HG02678 (cell line): ENCODE measurements at regions not wholly inside any gene's neighbourhood (a gene's known extent, or its start where the extent isn't known, plus 50 kb on each side); places are given as distances from the start of the nearest gene placed in this dataset.
"Not testable (repeated sequence)": the region's sequence is repeated elsewhere in the genome, so short reads cannot be mapped to it uniquely, and the experiment has no call there.

ENCODE experiments used
- ATAC-seq: cut with Tn5 transposase; IDR thresholded peaks from one replicate; pipeline ENCODE4 v1.9.1; 2021; ENCODE audit warnings: mild to moderate bottlenecking, moderate library complexity; ENCODE audit not compliant: unreplicated experiment

DNA sequence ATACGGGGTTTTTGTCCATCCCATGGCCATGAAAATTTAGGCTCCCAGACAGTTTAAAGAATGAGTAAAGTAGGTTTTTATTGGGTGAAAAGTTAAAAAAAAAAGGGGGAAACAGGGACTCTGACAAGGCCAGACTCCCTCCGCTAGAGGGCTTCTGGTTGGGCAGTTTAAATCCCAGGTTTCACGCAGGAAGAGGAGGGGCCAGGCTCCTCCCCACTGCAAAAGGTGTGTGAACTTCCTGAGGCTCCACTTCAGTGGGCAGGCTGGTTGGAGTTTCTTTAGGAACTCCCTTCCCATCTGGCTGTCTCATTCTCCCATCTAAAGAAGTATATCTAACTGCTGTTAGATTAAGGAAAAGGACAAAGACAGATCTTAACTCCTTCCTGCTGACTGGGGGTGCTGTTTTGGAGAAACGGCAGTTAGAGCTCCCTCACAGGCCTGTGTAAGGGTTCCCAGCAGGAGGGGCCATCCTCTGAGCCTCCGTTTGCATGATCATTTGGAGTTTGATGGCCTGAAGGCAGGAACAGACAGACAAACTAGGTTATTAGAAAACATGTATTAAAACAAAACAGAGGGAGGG, 1160.7 kb downstream of the CNTNAP5 start:
- no peak for ATAC-seq

DNA sequence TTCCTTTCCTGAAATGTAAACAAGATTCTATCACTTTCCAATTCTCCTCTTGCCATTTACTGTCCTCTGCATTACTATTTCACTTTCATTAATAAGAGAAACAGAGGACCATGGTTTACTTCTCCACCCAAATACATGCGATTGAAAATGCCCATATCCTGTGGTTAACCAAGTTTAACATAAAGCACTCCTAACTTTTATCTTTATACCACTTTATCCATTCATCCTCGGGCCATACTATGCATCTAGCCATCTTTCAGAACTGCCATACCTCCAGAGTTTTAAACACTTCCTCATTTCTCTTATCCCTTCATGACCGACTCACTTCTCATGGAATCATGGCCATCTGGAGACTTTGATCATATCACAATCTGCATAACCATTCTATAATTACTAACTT, 1182.3 kb downstream of the CNTNAP5 start:
- ATAC-seq, result no peak

DNA sequence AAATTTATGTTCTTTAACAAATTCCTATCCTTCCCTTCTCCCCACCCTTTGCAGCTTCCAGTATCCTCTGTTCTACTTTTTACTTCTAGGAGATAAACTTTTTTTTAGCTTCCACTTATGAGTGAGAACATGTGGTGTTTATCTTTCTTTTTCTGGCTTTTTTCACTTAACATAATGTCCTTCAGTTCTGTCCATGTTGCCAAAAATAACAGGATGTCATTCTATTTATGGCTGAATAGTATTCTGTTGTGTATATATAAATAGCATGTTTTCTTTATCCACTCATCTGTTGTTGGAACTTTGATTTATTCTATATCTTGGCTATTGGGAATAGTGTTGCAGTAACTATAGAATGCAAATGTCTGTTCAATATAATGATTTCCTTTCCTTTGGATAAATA, 1191.2 kb downstream of the CNTNAP5 start:
- no peak for ATAC-seq

DNA sequence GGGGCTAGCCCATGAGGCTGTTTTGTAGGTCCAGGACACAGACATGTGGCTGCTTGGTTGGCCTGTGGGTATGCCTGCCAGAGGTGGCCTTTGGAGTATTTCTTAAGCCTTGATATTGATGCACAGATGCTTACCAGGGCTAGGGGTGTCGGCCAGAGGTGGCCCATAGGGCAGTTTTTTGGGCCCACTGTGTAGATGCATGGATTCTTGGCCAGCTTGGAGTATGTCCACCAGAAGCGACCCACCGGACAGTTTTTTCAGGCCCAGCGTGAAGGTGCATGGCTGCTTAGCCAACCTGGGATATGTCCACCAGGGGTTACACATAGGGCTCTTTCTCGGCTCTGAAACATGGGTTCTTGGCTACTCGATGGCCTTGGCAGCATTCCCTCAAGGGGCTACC, 1199.1 kb downstream of the CNTNAP5 start:
- no peak for ATAC-seq

DNA sequence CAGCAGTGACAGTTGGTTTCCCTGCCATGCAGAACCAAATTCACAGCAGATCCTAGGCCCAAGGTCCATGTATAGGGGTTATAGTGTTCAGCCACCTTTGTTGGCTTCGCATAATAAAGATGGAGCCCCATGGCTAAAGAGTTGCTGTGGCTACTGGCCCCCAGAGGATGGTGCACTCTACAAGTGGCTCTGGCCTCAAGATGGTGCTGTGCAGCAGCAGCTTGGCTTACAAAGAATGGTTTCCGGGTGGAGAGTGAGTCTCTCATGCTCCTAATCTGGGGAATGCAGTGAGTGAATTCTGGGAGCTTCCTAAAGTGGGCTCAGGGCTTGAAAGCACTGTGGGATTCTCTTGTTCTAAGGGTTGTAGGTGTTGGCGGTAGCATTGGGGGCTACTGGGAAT, 1199.7 kb downstream of the CNTNAP5 start:
- ATAC-seq, result no peak

DNA sequence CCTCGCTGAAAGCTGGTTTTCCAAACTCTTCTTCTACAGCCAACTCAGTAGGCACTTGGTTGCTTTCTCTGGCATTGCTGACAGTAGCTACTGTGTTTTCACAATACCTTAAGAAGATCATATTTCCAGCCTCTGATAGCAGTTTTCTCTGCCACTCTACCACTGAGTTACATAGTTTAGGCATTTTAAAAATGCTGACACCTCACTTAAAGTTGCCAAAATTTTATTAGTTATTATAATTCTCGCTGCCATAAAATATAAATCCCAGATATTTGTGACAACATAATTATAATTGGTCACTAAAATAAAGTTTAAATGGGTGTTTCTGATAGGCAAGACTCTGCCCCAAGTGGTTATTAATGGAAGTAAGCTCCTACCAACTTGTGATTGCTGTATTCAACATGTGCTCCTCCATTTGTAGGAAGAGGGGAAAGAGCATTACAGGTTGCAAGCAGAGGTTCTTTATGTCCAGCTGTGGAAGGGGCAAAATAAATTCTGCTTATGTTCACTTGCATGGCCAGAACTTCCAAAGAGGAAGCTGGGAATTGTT, 1202.8 kb downstream of the CNTNAP5 start:
- no peak for ATAC-seq

DNA sequence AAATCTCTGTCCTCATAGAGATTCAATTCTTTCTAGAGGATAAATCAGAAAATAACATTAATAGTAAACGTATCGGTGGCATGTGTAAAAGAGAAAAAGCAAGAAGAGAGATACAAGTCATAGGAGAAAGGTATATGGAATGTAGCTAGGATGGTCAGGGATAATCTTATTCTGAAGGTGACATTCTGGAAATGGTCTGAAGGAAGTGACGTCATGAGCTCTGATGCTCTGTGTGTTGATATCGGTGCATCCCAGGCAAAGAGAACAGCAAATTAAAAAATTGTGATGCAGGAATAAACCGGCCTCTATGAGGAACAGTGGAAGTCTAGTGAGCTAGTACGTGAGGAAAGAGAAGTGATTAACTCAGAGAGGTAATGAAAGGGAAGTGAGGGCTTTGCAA, 1215.8 kb downstream of the CNTNAP5 start:
- no peak for ATAC-seq

DNA sequence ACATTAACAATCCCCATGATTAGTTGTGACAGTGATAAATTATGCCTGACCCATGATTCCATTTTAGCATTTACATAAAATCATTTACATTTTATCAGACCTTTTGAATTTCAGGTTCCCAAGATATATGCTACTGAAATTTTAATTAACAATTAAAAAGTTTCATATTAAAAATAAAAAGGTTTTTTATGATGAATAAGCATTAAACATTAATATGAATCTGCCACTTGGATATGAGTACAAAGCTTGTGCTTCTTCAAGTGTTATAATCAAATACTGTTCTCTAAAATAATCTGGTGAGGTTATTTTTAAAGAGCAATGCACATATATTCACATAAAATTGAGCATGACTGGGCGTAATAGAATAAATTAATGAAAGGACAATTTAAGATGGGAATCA, 1218.0 kb downstream of the CNTNAP5 start:
- no peak for ATAC-seq

DNA sequence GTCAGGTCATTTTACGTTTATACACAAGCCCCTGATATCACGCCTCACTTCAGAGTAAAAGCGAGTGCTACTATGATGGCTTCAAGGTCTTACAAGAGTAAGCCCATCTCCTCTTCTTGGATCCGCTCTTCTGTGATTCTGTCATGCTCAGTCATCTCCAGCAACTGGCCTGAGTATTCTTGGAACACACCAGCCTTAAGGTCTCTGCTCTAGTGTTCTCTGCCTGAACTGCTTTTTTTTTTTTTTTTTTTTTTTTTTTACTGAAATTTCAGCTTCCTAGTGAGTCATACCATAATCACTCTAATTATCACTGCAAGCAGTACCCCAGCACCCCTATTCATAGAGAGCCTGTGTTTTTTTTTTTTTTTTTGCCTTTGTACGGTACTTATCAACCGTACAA, 1228.9 kb downstream of the CNTNAP5 start:
- no peak for ATAC-seq

DNA sequence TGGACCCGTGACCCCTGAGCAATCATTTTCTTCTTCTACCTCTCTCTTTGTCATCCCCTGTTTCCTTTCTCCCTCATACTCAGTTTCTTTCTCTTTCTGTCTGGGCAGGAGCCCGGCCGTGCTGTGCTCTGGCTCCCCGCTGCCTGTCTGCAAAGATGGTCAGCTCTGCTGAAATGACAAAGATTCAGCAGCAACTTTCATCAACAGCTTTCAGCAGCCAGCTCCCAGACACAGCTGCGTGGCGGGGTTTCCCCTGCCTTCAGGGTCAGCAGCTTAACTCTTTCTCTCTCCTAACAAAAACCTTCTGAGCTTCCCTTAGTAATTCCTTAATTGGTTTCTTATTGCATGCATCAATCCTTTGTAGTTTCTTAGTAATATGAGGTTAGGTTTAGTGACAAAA, 1234.4 kb downstream of the CNTNAP5 start:
- no peak for ATAC-seq

DNA sequence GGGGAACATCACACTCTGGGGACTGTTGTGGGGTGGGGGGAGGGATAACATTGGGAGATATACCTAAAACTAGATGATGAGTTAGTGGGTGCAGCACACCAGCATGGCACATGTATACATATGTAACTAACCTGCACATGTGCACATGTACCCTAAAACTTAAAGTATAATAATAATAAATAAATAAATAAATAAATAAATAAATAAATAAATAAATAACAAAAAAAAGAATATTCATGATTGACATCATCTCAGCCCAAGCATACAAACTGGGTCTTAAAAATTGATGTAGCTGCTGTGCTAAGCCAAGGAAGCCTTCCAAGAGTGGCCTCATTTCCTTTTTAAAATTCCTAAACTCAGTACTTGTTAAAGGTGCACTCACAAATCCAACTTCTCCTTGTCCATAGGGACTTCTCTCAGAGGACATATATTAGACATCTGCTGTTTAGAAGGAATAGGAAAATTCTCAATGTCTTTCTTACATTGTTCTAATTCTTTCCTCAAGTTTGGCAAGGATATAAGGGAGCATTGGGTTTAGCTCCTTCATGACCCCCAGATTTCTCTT, 1235.4 kb downstream of the CNTNAP5 start:
- ATAC-seq, result not testable (repeated sequence)

DNA sequence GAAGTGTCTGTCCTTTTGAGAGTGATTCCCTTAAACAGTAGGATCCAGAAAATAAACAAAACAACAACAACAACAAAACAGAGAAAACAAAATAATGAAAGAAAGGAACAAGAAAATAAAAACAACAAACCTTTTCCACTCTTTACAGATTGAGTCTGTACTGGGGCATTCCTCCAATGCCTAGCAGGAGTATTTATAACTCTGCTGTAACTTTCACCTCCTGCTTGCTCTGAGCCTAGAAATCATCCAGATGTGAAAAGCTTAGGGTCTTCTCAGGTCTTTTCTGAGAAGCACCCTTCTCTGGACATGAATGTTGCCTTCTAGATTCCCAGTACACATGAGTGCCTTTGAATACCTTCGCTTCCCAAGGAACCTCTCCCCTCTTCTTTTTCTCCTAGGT, 1239.4 kb downstream of the CNTNAP5 start:
- no peak for ATAC-seq

DNA sequence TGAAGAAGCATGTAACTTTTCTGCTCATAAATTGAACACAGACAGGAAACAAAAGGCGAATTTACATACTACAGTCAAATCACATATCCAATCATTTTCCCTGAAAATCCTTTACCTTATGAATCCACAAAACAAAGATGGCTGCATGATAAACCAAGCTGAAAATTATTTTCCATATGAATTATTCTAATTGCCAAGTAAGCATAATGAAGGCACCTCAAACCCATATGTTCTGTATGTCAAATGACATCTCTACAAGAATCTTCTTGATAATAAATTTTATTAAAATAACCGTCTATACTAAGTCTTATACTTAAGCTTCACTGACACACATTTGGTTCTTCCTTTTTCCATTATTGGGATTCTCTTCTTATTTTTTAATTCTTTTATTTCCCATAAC, 1242.6 kb downstream of the CNTNAP5 start:
- ATAC-seq, result no peak

DNA sequence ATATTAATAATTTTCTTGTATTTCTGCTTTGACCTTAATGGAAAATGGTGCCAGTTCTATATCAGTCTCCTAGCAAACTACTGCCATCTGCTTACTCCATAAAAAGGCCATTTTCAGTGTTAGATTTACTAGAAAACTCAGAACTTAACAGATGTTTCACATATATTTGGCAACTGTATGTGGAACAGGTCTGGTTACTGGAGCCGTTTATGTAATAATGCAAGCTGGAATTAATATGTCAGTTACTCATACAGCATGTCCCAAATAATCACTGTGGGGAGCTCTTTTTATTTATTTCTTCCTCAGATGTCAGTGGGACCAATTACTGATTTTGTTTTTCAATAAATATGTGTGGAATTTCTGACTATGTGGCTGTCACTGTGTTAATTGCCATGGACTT, 1247.6 kb downstream of the CNTNAP5 start:
- ATAC-seq, result no peak

DNA sequence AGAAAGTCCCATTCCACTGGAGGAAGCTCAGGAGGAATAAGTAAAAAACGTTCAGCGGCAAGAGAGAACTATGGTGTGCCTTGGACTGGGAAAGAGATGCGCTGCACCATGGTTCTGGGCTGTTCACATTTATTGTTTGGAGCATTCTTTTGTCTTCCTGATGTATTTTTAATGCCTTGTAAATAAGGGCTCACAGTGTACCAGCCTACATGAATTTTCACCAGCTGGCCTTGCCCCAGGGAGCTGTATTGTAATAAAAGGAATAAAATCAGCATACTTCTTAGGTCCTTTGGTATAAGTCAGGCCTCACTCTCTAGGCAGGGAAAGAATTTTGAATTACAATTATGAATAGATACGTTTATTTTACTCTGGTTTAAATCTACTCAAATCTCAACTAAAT, 1249.6 kb downstream of the CNTNAP5 start:
- no peak for ATAC-seq

DNA sequence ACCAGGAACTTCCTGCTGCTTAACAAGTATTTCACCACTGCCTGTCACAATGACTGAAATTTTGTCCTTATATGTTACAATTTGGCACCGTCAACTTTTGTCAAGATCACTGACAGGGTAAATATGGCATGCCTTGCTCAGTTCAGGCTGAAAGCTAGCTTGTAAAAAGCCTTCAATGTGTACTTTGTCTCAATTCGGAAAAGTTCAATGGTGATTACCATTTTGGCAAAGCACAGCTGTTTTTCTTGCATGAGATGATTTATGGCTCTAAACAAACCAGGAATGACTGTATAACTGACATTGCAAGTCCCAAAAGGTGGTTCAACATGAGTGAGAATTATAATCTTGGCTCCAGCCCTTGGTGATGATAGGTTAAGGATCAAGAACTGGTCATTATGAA, 1255.2 kb downstream of the CNTNAP5 start:
- ATAC-seq, result no peak

DNA sequence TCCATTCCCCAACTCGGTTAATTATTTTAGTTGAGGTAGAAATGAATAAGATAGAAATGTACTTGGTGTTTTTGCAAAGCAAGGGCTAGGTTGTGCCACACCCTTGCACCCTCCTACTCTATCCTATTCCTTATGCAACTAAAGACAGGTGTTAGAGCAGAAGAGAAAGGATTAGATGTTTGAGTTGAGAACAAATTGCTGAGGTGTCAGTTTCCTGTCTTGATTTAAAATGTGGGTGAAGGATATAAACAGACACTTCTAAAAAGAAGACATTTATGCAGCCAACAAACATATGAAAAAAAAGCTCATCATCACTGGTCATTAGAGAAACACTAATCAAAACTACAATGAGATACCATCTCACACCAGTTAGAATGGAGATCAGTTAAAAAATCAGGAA, 1256.2 kb downstream of the CNTNAP5 start:
- no peak for ATAC-seq

DNA sequence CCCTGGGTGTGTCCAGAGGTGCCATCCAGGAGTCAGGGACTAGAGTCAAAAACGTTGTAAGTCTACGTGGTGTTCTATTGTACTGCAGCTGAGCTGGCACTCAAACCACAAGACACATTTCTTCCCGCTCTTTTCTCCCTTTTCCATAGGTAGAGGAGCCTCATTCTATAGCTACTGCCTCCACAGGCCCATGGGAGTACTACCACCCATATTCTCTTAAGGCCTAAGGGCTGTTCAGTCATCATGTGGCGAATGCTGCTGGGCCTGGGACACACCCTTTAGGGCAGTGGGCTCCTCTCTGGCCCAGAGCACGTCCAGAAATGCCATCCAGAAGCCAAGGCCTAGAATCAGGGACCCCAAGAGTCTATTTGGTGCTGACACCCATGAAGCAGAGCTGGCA, 1271.7 kb downstream of the CNTNAP5 start:
- ATAC-seq, result no peak

DNA sequence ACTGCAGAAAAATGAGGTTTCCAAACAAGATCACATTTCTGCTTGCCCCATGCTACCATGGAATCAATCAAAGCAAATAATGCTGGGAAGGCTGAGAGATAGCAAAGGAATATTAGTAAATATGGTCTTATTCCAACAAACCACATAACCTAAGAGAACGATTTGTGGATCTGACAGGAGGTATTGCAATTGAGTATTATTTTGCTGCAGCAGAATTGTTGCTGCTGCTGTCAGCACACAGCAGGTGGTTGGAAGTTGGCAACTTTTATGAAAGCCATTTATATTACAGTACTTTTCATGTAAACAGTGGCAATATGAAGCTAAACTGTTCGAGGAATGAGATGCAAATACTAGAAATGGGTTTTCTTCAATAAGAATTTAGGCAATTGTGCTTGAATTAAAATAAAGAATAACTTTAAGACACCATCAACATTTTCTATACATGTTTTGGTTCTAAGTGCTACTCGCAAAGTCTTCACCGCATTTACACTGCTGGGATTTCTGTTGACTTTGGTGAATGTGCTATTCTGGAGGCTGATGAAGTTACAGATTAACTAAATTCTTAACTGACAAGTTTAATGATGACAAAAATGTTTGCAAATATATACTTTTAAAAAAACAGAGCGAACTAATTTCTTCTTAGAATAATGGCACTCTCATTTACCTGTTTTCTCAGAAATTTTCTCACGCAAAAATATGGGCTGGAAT, 1285.7 kb downstream of the CNTNAP5 start:
- ATAC-seq, result no peak

DNA sequence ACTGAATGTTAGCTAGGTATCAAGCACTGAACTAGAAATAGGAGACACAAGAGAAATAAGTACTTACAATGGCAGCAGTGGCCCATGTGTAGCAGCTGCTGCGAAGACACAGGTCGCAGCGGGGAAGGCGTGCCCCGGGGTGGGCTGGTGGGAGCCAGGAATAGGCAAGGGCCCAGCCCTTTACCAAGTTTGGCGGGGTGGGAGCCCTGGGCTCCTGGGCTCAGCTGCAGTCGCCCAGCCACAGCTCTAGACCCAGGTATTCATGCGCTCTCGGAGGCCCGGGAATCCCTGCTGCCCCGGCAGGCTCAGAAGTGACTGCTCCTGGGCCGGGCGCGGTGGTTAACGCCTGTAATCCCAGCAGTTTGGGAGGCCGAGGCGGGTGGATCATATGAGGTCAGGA, 1287.3 kb downstream of the CNTNAP5 start:
- no peak for ATAC-seq

DNA sequence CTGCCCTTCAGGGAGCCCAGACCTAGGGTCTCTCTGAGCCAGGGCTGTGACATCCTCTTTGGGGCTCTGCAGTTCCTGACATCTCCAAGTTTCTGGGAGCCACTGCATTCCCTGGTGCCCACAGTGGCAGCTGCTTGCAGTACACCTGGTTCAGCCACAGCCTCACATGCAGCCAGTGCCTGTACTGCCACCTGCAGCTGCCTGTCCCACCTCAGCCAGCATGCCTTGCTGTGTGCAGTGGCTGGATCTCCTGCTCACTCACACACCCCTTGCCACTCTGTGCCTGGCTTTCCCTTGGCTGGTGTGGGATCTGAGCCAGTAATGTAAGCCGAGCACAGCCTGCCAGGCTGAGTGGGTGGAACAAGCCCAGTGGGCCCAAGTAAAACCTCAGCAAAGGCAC, 1288.7 kb downstream of the CNTNAP5 start:
- ATAC-seq, result no peak

DNA sequence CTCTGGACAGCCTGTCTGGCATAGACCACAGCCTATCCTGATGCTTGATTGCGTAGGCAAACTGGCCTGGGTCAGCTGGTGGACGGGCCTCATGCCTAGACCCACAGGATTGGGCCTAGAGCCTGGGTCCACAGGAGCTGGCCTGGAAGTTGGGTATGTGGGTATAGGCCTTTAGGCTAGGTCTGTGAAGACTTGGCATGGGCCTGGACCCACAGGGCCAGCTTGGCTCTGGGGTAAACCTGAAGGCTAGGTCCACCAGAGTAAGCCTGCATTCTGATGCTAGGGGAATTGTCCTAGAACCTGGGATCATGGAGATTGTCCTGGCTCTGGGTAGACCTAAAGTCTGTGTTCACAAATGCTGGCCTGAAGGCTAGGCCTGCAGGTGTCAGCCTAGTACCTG, 1293.7 kb downstream of the CNTNAP5 start:
- ATAC-seq, result no peak
